ENCODE measurements at regions not wholly inside any gene's neighbourhood (a gene's known extent, or its start where the extent isn't known, plus 50 kb on each side); places are given as distances from the start of the nearest gene placed in this dataset.

DNA sequence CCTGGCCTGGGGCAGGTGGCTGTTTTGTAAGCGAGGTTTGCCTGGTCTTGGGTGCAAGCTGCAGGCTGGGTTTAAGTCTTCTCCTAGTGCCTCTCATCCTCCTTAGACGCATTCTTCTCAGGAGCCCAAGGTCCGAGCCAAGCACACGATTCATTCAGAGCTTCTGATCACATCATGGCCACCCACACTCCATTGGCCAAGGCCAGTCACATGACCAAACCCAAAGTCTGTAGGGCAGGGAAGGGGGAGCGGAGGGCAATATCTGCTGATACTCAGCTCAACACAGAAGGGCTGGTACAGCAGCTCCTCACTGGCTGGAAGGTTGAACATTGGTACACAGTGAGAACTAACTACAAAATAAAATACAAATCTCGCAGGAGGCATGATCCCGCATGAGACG is 177.2 kb upstream of the AFDN start:
- Histone ChIP-seq H3K4me3 (ENCODE audit: insufficient read length, low read depth) (no peak overlapping the region), H3K9ac (ENCODE audit: insufficient read length, low read depth) (no peak overlapping the region), H3K4me1 (ENCODE audit: insufficient read depth, insufficient read length) (peaks cover 3% of the 10 kb centered on the region), H3K9me3 (ENCODE audit: insufficient read depth, low read length) (no peaks in the 10 kb centered on the region), H3K27me3 (ENCODE audit: insufficient read depth, insufficient read length) (no peaks in the 10 kb centered on the region), H3K36me3 (ENCODE audit: insufficient read depth, insufficient read length, low read length) (no peaks in the 10 kb centered on the region)
- no peak for TF ChIP-seq SUZ12 (IDR thresholded peaks at IDR 0.05; ENCODE audit: extremely low read depth, insufficient read depth, insufficient read length)
- TF ChIP-seq ZNF274 (IDR thresholded peaks at IDR 0.05; ENCODE audit: low read depth, low read length) = no peak
- no peak for TF ChIP-seq YY1 (IDR thresholded peaks at IDR 0.05; ENCODE audit: insufficient read depth, insufficient read length)
- no peak for DNase-seq (ENCODE audit: low read depth, low spot score)

DNA sequence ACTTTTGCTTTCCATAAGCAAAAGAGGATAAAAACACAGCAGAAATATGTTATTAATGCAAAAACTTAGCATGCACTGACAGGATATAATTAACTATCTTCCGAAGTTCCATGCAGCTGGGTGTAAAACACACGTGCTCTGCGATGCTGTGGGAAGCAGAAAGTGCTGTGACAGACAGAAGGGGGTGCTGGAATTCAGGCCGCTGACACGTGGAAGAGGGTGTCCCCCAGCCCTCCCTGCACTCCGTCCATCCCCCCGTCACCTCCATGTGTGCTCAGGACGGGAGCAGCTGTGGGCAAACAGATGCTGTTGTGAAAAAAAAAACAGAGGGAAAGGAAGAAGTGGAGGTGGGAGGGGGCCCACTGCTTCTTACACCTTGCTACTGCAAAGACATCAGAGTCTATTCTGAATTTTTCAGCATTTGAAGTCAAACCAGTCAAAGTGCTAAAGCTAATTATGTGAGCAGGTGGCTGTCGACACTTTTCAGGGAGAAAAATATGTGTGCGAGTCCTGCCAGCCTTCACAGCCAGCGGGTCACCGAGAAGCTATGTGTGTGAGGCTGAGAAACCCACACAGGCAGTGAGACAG is 175.9 kb upstream of the AFDN start:
- no peak overlapping the region for H3K4me3 ChIP-seq (ENCODE audit: insufficient read length, low read depth)
- H3K9me3 ChIP-seq (ENCODE audit: insufficient read depth, low read length) = no peaks in the 10 kb centered on the region
- TF ChIP-seq SUZ12 (IDR thresholded peaks at IDR 0.05; ENCODE audit: extremely low read depth, insufficient read depth, insufficient read length) = no peak
- TF ChIP-seq YY1 (IDR thresholded peaks at IDR 0.05; ENCODE audit: insufficient read depth, insufficient read length) = no peak
- TF ChIP-seq ZNF274 (IDR thresholded peaks at IDR 0.05; ENCODE audit: low read depth, low read length) = no peak
- no peak for DNase-seq (ENCODE audit: low read depth, low spot score)
- no peaks in the 10 kb centered on the region for H3K27me3 ChIP-seq (ENCODE audit: insufficient read depth, insufficient read length)
- peaks cover 3% of the 10 kb centered on the region for H3K4me1 ChIP-seq (ENCODE audit: insufficient read depth, insufficient read length)
- H3K9ac ChIP-seq (ENCODE audit: insufficient read length, low read depth) = no peak overlapping the region
- H3K36me3 ChIP-seq (ENCODE audit: insufficient read depth, insufficient read length, low read length) = no peaks in the 10 kb centered on the region

DNA sequence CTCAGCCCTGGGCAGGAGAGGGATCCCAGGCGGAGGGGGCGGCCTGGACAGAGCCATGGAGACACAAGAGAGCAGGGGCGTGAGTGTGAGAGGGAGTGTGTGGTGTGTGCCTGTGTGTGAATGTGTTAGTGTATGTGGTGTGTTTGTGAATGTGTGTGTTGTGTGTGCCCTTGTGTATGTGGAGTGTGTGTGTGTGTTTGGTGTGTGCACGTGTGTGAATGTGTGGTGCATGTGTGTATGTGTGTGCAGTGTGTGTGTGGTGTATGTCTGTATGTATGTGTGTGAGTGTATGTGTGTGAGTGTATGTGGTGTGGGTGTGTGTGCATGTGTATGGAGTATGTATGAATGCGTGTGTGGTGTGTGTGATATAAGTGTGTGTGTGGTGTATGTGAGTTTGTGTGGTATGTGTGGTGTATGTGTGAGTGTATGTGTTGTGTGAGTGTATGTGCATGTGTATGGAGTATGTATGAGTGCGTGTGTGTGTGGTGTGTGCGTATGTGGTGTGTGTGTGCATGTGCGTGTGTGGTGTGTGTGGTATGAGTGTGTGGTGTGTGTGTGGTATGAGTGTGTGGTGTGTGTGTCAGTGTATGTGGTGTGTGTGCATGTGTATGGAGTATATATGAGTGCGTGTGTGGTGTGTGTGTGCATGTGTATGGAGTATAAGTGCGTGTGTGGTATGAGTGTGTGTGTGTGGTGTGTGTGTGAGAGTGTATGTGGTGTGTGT is 175.2 kb upstream of the AFDN start:
- no peak for DNase-seq (ENCODE audit: low read depth, low spot score)
- peaks cover 3% of the 10 kb centered on the region for H3K4me1 ChIP-seq (ENCODE audit: insufficient read depth, insufficient read length)
- no peaks in the 10 kb centered on the region for H3K36me3 ChIP-seq (ENCODE audit: insufficient read depth, insufficient read length, low read length)
- no peaks in the 10 kb centered on the region for H3K27me3 ChIP-seq (ENCODE audit: insufficient read depth, insufficient read length)
- no peak overlapping the region for H3K9ac ChIP-seq (ENCODE audit: insufficient read length, low read depth)
- TF ChIP-seq YY1 (IDR thresholded peaks at IDR 0.05; ENCODE audit: insufficient read depth, insufficient read length) (no peak), SUZ12 (IDR thresholded peaks at IDR 0.05; ENCODE audit: extremely low read depth, insufficient read depth, insufficient read length) (no peak), ZNF274 (IDR thresholded peaks at IDR 0.05; ENCODE audit: low read depth, low read length) (no peak)
- no peaks in the 10 kb centered on the region for H3K9me3 ChIP-seq (ENCODE audit: insufficient read depth, low read length)
- no peak overlapping the region for H3K4me3 ChIP-seq (ENCODE audit: insufficient read length, low read depth)

DNA sequence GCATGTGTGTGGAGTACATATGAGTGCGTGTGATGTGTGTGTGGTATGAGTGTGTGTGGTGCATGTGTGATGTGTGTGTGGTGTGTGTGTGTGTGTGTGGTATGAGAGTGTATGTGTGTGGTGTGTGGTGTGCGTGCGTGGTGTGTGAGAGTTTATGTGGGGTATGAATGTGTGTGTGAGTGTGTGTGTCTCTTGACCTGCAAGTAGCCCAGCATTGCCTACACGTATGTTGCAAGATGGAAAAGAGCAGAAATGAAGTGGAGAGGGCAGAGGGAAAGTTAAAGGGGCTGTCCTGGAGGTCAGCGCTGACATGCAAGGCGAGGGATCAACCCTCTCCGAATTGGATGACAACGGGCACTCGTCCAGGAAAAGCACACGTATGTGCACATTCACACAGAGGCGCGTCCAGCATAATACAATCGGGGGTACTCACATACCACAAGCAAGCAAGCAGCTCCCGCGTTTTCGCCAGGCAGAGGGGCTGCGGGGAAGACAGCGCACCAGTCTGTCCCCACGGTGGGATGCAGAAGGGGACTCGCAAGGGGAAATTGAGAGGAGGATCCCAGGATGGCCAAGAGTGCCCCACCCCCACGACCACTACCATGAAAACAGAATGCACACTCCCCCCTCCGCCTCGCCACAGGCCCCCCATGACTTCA is 174.5 kb upstream of the AFDN start:
- H3K4me3 ChIP-seq (ENCODE audit: insufficient read length, low read depth) = no peak overlapping the region
- H3K4me1 ChIP-seq (ENCODE audit: insufficient read depth, insufficient read length) = peaks cover 3% of the 10 kb centered on the region
- no peaks in the 10 kb centered on the region for H3K27me3 ChIP-seq (ENCODE audit: insufficient read depth, insufficient read length)
- no peaks in the 10 kb centered on the region for H3K9me3 ChIP-seq (ENCODE audit: insufficient read depth, low read length)
- no peaks in the 10 kb centered on the region for H3K36me3 ChIP-seq (ENCODE audit: insufficient read depth, insufficient read length, low read length)
- DNase-seq (ENCODE audit: low read depth, low spot score) = no peak
- H3K9ac ChIP-seq (ENCODE audit: insufficient read length, low read depth) = no peak overlapping the region
- TF ChIP-seq SUZ12 (IDR thresholded peaks at IDR 0.05; ENCODE audit: extremely low read depth, insufficient read depth, insufficient read length) (no peak), ZNF274 (IDR thresholded peaks at IDR 0.05; ENCODE audit: low read depth, low read length) (no peak), YY1 (IDR thresholded peaks at IDR 0.05; ENCODE audit: insufficient read depth, insufficient read length) (no peak)

DNA sequence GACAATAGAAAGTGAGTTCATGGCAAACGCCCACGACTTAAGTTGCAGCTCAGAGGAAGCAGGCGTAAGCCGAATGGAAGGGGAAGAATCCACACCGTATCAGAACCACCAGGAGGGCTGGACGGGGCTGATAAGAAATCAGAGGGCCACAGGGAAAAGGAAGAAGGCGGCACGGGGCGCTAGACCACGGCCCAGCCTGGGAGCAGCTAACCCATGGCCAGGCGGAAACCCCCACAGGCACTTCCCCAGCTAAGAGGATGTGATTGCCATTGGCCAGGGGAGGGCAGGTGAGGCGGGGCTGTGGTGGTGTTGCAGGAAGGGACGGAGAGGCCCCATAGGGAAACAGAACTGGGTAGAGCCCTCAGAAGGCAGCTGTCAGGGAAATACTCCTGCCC is 174.0 kb upstream of the AFDN start:
- no peak overlapping the region for H3K4me3 ChIP-seq (ENCODE audit: insufficient read length, low read depth)
- no peak overlapping the region for H3K9ac ChIP-seq (ENCODE audit: insufficient read length, low read depth)
- no peaks in the 10 kb centered on the region for H3K27me3 ChIP-seq (ENCODE audit: insufficient read depth, insufficient read length)
- H3K36me3 ChIP-seq (ENCODE audit: insufficient read depth, insufficient read length, low read length) = no peaks in the 10 kb centered on the region
- H3K9me3 ChIP-seq (ENCODE audit: insufficient read depth, low read length) = no peaks in the 10 kb centered on the region; the same call in 1 of the 2 replicates
- TF ChIP-seq SUZ12 (IDR thresholded peaks at IDR 0.05; ENCODE audit: extremely low read depth, insufficient read depth, insufficient read length) = no peak
- TF ChIP-seq YY1 (IDR thresholded peaks at IDR 0.05; ENCODE audit: insufficient read depth, insufficient read length) = no peak
- no peak for TF ChIP-seq ZNF274 (IDR thresholded peaks at IDR 0.05; ENCODE audit: low read depth, low read length)
- H3K4me1 ChIP-seq (ENCODE audit: insufficient read depth, insufficient read length) = peaks cover 1% of the 10 kb centered on the region
- no peak for DNase-seq (ENCODE audit: low read depth, low spot score)

DNA sequence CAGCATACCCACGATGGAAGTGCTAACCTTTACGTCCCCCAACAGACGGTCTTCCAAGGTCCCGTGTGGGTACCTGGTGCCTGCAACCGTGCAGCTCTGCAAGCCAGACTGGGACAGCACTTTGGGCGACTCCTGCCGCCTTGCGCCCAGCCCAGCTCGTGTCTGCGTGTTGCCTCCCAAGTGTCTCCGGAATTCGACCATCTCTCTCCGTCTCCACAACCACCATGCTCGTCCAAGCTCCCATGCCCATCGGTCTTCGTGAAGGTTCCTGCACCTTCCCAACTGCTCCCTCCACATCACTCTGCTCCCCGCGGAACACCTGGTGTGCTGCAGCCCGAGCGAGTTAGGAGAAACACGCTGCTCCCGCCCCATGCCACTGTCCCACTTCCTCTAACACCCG is 173.2 kb upstream of the AFDN start:
- Histone ChIP-seq H3K36me3 (ENCODE audit: insufficient read depth, insufficient read length, low read length) (no peaks in the 10 kb centered on the region), H3K9ac (ENCODE audit: insufficient read length, low read depth) (no peak overlapping the region), H3K4me1 (ENCODE audit: insufficient read depth, insufficient read length) (no peaks in the 10 kb centered on the region), H3K9me3 (ENCODE audit: insufficient read depth, low read length) (peaks cover 4% of the 10 kb centered on the region; the same call in 1 of the 2 replicates), H3K4me3 (ENCODE audit: insufficient read length, low read depth) (no peak overlapping the region), H3K27me3 (ENCODE audit: insufficient read depth, insufficient read length) (no peaks in the 10 kb centered on the region)
- TF ChIP-seq YY1 (IDR thresholded peaks at IDR 0.05; ENCODE audit: insufficient read depth, insufficient read length) = no peak
- no peak for TF ChIP-seq ZNF274 (IDR thresholded peaks at IDR 0.05; ENCODE audit: low read depth, low read length)
- no peak for TF ChIP-seq SUZ12 (IDR thresholded peaks at IDR 0.05; ENCODE audit: extremely low read depth, insufficient read depth, insufficient read length)
- DNase-seq (ENCODE audit: low read depth, low spot score) = no peak

DNA sequence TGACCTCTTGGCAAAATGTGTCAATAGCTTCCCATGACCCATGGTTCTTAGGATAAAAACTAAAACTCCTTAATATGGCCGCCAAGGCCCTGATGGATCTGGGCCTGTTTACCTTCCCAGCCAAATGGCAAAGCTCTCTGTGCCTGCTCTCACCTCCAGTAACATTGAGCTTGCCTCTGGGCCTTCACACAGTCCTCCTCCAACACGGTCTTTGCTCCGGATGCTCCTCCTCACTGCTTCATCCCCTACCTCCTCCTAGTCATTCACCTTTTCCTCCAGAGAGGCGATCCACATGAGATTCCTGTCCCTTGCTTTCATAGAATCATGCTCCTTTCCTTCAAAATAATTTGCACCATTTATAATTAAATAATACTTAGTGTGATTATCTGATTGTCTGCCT is 172.3 kb upstream of the AFDN start:
- TF ChIP-seq YY1 (IDR thresholded peaks at IDR 0.05; ENCODE audit: insufficient read depth, insufficient read length) = no peak
- TF ChIP-seq SUZ12 (IDR thresholded peaks at IDR 0.05; ENCODE audit: extremely low read depth, insufficient read depth, insufficient read length) = no peak
- no peak for TF ChIP-seq ZNF274 (IDR thresholded peaks at IDR 0.05; ENCODE audit: low read depth, low read length)
- Histone ChIP-seq H3K4me3 (ENCODE audit: insufficient read length, low read depth) (no peak overlapping the region), H3K36me3 (ENCODE audit: insufficient read depth, insufficient read length, low read length) (no peaks in the 10 kb centered on the region), H3K4me1 (ENCODE audit: insufficient read depth, insufficient read length) (peaks cover 3% of the 10 kb centered on the region), H3K27me3 (ENCODE audit: insufficient read depth, insufficient read length) (no peaks in the 10 kb centered on the region), H3K9me3 (ENCODE audit: insufficient read depth, low read length) (peaks cover 4% of the 10 kb centered on the region; the same call in 1 of the 2 replicates), H3K9ac (ENCODE audit: insufficient read length, low read depth) (no peak overlapping the region)
- no peak for DNase-seq (ENCODE audit: low read depth, low spot score)

All from NT2/D1 (cell line).